ENCODE measurements at regions not wholly inside any gene's neighbourhood (a gene's known extent, or its start where the extent isn't known, plus 50 kb on each side); places are given as distances from the start of the nearest gene placed in this dataset.

GRCh38 chr4:138857416-138857815 lies 158.2 kb upstream of the NOCT start:
- DNase-seq (ENCODE audit: low spot score in 2 of 2) = no peak
- intact Hi-C loops (cut with DNase I; ENCODE audit: low total_unique reads) = no loop called here
- no peak overlapping the region for H3K4me3 ChIP-seq (ENCODE audit: low read depth, poor library complexity, severe bottlenecking)
- WGBS, 2 donors = 57 to 75% methylated on average over 2 of the region's 2 CpGs
- TF ChIP-seq CTCF (IDR thresholded peaks at IDR 0.05) = no peak
- no peak for TF ChIP-seq POLR2A (IDR thresholded peaks at IDR 0.05)

- no peak overlapping the region for H3K4me3 ChIP-seq (ENCODE audit: low read depth, poor library complexity, severe bottlenecking)
- no peak for TF ChIP-seq POLR2A (IDR thresholded peaks at IDR 0.05)
- no peak for TF ChIP-seq CTCF (IDR thresholded peaks at IDR 0.05)
- 87 to 89% methylated on average over 2 of the region's 2 CpGs for WGBS, 2 donors
- DNase-seq (ENCODE audit: low spot score in 2 of 2) = no peak
- intact Hi-C loops (cut with DNase I; ENCODE audit: low total_unique reads) = no loop called here
Measured at GRCh38 chr4:138852681-138853080, 162.9 kb upstream of the NOCT start.

DNA sequence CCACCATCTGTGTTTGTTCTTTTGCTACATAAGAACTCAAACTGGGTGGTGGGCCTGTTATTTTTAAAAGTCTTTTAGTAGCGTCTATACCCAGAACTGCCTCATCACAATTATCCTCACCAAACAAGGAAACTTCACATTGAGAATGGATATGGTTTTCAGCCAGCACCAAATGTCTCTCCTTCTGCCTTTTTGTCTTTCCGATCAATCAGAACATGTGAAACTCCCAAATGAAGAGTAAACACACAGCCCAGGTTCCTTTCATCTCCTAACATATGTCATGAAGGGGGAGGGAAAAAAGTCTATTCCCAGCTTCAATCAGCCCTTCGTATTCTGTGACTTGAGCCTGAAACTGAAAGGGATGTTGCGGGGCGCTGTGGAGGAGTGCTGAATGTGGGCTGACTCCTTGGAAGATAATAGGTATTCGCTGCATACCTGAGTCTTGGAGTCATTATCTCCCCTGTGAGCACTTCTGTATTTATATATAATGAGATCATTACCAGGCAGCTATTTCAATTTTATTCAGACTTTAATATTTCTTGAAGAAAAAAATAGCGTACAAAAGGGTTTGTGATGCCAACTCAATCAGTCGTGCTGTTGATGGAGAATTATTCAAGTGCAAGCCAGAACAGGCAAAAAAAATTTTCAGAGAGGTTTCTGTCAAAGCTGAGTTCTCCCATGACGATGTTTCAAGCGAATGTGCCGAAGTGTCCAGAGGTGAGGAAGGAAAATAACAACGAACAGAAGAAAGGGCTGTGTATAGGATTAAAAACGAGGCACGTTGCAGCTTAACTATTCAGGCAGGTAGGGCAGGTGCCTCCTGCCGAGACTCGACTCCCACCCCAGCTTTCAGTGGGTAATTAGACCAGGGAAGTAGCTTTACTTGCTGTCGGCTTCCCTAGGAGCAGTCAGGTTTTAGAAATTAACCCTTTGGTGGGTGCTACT lies 163.9 kb upstream of the NOCT start:
- DNase-seq (ENCODE audit: low spot score in 2 of 2) = no peak
- no peak for TF ChIP-seq CTCF (IDR thresholded peaks at IDR 0.05)
- no peak for TF ChIP-seq POLR2A (IDR thresholded peaks at IDR 0.05)
- no peak overlapping the region for H3K4me3 ChIP-seq (ENCODE audit: low read depth, poor library complexity, severe bottlenecking)
- intact Hi-C loops (cut with DNase I; ENCODE audit: low total_unique reads) = no loop called here
- 10 to 15% methylated on average over 17 of the region's 17 CpGs for WGBS, 2 donors

GRCh38 chr4:138845664-138846063 lies 169.9 kb upstream of the NOCT start:
- intact Hi-C loops (cut with DNase I; ENCODE audit: low total_unique reads) = no loop called here
- no peak for DNase-seq (ENCODE audit: low spot score in 2 of 2)
- 62 to 69% methylated on average over 9 of the region's 9 CpGs for WGBS, 2 donors
- TF ChIP-seq POLR2A (IDR thresholded peaks at IDR 0.05) (no peak), CTCF (IDR thresholded peaks at IDR 0.05) (no peak)
- no peak overlapping the region for H3K4me3 ChIP-seq (ENCODE audit: low read depth, poor library complexity, severe bottlenecking)

DNA sequence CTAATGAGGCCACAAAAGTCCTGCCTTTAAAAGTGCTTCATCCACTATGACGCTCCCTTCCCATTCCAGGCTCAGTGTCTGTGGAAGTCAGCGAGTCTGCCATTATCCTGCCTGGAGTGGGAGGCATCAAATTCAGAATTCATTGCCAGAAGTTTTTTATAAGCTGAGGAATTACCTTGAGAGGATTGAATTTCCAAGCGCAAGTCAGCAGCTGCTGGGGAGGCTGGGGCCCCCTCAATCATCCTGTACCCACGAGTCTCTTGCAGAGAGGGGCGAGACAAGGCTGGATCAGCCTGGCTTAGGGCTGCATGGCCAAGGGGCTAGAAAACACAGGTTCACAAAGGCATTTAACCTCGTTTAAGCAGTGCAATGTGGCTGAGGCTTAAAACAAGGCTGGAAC lies 170.5 kb upstream of the NOCT start:
- no peak for DNase-seq (ENCODE audit: low spot score in 2 of 2)
- 48 to 57% methylated on average over 6 of the region's 6 CpGs for WGBS, 2 donors
- H3K4me3 ChIP-seq (ENCODE audit: low read depth, poor library complexity, severe bottlenecking) = no peak overlapping the region
- intact Hi-C loops (cut with DNase I; ENCODE audit: low total_unique reads) = no loop called here
- TF ChIP-seq POLR2A (IDR thresholded peaks at IDR 0.05) = no peak
- TF ChIP-seq CTCF (IDR thresholded peaks at IDR 0.05) = no peak

Data from lower leg skin (tissue), 4 donors.